NCI-H1436 (cell line): ENCODE measurements at regions not wholly inside any gene's neighbourhood (a gene's known extent, or its start where the extent isn't known, plus 50 kb on each side); places are given as distances from the start of the nearest gene placed in this dataset.

Experiments used
- DNase-seq: peaks from one replicate; lab custom pipeline; 2025; lab: John Stamatoyannopoulos, UW

DNA sequence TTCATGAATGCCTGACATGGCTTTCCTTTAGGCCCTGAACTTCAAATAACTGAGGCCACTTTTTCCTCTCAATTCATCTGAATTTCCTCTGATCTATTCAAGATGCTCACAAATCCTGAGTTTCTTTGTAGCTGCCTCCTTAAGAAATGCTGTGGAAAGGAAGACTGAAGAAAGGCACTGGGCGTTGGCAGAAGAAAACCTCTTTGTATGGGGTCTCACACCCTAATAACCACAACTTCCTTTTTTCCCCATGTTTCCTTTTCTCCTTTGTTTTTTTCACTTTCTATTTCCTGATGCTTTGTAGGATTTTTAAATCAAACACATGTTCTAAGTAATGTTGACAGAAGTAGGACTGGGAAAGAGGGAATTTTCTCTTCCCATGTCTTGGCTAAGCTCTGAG, 447.4 kb downstream of the CMPK2 start:
- DNase-seq: no peak

DNA sequence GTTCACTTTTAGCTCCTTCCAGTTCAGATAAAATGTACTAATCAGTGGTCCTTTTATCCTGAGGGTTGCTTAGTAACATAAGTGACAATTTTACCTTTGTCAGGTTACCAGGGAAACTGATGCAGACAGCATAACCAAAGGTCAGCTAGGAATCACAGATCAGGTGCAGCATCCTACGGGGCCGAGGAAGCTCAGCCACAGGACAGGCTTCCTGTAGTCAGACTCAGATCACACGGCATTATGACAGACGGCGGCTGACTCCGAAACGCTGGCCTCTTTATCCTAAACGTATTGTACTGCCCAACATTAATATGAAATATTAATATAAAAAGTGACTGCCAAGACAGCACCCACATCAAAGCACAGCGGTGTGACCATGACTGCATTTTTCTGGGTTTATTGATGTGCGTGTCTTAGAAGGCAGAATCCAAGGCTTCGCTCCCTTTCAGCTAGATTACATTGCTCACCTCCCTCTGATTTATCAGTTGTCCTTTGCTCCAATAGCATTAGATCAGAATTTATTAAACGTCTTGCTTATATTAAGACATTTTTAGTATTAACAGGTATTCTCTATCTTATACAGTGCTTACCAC, 444.5 kb downstream of the CMPK2 start:
- no peak for DNase-seq

DNA sequence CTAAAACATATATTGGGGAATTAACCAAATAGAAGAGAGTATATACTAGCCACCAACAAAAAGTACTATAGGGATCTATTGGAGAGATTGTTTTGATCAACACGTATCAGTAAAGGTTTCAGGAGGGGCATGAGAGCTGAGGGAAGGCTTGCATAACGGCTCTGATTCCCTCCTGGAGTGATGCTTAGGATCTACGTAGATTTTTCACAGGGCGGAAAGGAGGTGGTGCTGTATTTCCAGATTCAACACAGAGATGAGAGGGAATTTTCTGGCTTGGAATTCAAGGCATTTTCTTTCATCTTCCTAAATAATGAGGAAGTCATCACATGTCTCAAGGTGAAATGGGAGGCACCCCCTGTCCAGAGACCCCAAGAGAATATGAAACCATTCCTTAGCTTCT, 443.8 kb downstream of the CMPK2 start:
- DNase-seq: no peak

- no peak for DNase-seq
These were observed 442.6 kb downstream of the CMPK2 start for GRCh38 chr2:6423157-6423556.

DNA sequence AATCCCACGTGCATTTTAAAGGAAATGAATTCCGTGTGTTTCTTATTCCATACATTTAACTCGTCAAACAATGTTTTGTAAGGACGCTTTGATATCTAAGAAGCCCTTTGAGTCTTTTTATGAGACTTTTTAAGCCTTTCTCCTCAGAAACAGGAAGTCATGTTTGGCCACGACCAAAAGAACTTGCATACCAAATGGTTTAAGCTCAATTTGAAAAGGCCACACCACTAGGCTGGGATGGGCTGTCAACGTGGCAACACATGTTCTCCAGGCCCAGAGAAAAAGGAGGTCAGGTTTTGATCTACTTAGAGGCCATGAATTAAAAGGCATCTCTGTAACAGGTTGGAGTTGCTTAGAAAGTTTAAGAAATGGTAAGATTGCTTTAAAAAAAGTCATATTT, 441.8 kb downstream of the CMPK2 start:
- no peak for DNase-seq

GRCh38 chr2:6425032-6425431, 440.7 kb downstream of the CMPK2 start:
- no peak for DNase-seq

- DNase-seq: no peak
These were observed 436.3 kb downstream of the CMPK2 start for GRCh38 chr2:6429210-6429986.

GRCh38 chr2:6434438-6434837, 431.3 kb downstream of the CMPK2 start:
- no peak for DNase-seq

DNA sequence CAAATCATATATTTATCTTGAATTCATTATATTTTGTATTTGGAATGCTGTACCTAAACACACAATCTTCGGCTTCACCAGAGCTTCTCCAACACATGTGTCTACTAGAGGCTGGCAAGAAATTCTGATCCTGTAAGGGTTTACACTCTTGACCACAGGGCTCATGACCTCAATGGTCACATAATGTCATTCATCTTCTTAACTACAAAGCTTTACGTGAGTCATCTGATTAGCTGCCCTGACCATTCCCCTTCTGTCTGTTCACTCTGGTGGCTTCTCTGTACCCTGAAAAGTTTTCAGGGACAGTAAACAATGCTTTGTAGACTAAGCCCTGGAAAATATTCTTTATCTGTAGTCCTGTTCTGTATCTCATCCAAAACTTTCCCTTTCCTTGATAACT, 423.9 kb downstream of the CMPK2 start:
- no peak for DNase-seq

- DNase-seq: no peak
These were observed 423.3 kb downstream of the CMPK2 start for GRCh38 chr2:6442252-6442985.

GRCh38 chr2:6443061-6443823, 422.5 kb downstream of the CMPK2 start:
- peak; percentile 19 for DNase-seq

GRCh38 chr2:6444514-6444913, 421.2 kb downstream of the CMPK2 start:
- DNase-seq: no peak

GRCh38 chr2:6445156-6445555, 420.6 kb downstream of the CMPK2 start:
- no peak for DNase-seq

DNA sequence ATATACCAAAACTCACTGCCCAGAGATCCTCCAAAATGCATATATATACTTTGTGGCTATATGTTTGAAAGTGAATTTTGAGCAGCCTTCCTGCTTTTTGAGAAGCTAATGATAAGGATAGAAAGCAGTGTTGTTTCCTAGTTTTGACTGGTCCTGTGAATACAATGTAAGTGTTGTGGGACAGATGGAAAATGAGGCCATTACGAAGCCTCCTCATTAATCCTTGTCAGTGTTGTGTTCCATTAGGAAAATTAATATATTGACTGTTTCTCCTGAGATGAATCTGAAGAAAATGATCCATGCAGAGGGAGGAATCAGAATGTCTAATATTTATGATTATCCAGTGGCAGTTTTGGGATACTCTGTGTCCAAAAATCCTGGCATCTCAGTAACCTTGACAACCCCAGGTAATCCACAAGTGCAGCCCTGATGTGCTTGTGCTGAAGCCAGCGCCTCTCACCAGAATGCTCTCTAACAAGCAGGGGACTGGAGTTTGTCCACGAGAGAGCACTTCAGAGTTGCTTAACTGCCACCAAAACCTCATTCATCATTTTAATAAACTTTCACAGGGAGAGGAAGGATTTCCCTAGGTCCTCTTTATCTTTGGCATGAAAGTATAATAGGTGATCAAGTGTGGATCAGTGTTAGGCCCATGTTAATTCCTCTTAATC, 418.6 kb downstream of the CMPK2 start:
- no peak for DNase-seq

DNA sequence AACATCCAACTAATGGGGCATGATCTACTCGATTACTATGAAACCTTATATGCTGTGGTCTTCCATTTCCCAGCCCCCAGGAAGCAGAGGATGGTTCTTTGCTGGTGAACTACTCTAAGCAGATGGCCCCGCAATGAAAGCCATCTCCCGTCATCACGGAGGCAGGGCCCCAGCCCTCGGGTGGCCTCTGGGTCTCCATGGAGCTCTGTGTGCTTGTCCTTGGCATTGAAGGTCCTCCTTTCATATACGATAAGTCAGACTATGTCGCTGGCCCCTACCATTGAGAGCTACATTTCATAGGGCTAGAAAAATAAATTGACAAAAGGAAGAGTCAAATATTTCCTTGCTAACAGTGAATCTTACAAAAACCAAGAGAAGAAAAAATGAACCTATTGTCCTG, 416.8 kb downstream of the CMPK2 start:
- DNase-seq: no peak

DNA sequence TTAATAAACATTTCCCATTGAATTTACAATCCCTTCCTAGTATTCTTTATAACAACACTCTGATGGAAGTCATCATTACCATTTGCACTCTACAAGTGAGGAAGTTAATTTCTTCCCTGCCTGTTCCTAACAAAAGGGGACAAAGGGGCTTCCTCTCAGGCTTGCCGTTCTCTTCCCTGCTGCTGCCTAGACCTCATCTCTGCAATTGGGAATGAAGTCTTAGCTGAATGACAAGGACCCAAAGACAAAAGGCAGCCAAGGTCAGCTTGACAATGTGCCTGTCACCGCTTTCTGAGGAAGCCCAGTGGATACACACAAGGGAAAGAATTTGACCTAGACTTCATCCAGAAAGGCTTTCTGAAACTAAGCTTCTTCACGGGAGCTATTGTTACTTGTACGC, 416.4 kb downstream of the CMPK2 start:
- DNase-seq: no peak

DNA sequence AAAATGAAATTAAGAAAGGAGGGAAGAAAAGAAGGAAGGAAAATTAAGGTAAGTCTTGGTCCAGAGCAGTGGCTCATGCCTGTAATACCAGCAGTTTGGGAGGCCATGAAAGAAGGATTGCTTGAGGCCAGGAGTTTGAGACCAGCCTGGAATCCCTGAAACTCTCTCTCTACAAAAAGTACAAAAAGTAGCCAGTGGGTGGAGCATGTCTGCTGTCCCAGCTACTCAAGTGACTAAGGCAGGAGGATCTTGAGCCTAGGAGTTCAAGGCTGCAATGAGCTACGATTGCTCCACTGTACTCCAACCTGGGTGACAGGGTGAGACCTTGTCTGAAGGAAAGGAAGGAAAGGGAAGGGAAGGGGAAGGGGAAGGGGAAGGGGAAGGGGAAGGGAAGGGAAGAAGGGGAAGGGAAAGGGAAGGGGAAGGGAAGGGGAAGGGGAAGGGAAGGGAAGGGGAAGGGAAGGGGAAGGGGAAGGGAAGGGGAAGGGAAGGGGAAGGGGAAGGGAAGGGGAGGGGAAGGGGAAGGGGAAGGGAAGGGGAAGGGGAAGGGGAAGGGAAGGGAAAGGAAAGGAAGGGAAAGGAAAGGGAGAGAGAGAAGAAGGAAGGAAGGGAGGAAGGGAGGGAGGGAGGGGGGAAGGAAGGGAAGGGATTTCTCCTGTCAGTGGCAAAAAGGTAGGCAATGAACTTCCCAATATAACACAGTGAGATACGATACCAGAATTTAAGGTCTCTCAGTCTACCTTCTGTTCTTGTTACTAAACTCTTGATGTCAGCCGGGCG, 412.8 kb downstream of the CMPK2 start:
- no peak for DNase-seq

DNA sequence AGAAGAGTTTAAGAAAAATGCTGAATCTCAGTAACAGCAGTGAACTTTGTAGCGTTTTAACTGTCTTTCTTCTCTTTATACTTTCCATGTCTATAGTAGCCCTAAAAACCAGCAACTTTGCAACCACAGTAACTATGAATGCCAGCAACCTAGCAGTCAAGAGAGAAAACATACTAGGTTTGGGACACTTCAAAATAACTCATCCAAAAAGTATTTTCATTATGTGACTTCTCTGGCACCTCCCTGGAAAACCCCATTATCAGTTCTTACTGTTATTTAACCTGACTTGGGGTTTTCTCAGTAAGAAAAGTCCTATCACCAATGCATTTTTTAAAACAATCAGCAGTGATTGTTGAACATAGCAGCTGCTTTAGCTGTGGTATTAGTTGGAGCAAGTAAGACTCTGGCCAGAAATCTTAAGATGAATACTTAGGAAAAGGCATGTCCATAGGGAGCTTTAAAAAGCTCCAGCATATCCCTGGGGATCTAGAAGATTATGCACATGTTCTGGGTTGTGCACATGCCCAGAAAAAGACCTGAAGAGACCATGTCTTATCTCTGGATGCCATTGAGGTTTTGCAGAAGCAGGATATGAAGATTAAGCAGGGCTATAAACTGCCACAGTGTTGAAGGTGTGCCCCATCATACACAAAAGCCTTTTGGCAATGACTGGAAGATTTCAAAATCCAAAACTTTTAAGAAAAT, 411.3 kb downstream of the CMPK2 start:
- DNase-seq: no peak

DNA sequence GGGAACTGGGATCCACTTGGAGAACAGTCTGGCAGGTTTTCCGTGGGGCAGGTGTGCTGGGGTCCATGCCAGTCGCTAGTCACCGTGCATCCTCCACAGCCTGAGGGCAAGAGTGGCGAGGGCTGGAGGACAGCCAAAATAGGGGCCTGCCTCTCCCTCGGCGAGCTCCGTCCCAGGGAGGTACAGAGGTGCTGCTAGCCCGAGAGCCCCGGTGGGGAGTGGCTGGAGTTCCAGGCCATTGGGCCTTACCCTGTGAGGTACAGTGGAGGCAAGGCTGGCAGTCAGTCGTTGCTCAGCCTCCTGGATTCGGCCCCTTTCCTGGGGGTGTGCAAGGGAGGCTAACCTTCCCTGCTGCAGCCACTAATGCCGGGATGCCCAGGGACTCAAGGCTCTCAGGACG, 406.6 kb downstream of the CMPK2 start:
- no peak for DNase-seq

DNA sequence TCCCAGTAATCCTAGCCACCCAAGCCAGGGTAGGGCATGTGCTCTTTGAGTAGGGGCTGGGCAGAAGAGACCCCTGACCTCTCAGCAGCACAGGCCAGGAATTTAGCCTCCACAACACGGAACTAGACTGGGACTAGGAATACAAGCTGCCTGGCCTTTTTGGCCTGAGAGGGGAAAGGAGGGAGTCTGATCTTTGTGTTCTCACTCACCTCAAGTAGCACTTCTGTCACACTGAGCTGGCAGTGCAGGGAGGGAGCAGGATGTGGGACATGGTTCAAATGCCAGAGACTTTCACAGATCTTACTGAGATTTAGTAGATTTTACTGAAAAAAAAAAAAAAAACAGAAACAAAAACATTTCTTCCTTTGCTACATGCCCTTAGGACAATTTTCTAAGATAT, 395.2 kb downstream of the CMPK2 start:
- no peak for DNase-seq

DNA sequence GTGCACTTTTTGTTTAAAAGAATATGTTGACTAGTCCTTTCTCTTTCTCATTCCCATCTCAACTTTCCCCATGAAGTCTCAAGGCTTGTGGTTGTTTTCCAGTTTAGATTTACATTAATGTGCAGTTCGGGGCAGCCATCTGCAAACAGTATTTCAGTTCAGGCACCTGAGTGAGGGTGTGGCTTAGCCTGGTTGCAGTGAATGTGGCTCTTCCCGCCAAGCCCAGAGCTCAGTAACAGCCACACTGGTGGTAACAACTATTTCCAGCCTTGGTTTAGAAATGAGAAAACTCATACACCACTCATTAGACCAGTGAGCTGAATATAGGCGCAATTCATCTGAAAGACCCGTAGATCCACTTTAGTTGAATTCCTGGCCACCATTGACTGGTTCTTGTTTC, 394.3 kb downstream of the CMPK2 start:
- no peak for DNase-seq
